GM18511 (cell line): ENCODE measurements at regions not wholly inside any gene's neighbourhood (a gene's known extent, or its start where the extent isn't known, plus 50 kb on each side); places are given as distances from the start of the nearest gene placed in this dataset.

Experiments
- ATAC-seq: cut with Tn5 transposase; IDR thresholded peaks from one replicate; pipeline ENCODE4 v1.9.1; 2021; ENCODE audit warnings: mild to moderate bottlenecking, moderate library complexity; ENCODE audit not compliant: unreplicated experiment

DNA sequence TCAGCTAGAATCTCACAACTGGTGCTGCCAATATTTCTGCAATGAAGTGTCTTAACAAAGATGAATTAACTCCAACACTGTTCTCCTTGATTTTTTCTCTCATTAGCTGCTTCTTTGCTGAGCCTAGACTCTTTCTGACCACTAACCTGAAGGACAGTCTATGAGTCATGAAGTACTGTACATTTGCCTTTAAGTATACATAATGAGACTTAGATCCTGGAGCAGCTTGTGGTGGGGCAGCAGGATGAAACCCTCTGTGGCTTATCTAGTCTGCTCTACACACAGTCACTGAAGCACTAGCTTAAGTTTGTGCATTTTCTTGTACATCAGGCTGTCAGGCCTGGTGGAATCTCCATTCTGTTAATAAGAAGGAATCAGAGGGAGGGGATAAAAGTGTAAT is 307.4 kb upstream of the SMIM31 start:
- no peak for ATAC-seq

- ATAC-seq: no peak
Measured at GRCh38 chr4:164461901-164462300, 292.0 kb upstream of the SMIM31 start.

GRCh38 chr4:164462471-164462870 is 291.5 kb upstream of the SMIM31 start:
- no peak for ATAC-seq

- ATAC-seq: no peak
Measured at GRCh38 chr4:164464313-164464712, 289.6 kb upstream of the SMIM31 start.

DNA sequence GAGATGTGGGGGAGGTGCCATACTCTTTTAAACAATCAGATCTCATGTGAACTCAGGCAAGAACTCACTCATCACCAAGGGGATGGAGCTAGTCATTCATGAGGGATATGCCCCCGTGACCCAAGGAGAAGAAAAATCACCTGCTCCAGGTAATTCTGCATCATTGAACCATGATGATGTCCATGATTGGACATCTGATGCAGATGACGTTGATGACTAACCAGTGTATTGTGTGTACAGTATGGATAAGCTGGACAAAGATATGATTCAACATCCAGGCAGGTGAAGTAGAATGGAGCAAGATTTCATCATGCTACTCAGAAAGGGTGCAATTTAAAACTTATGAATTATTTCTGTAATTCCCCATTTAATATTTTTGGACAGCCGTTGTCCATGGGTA is 286.4 kb upstream of the SMIM31 start:
- no peak for ATAC-seq

DNA sequence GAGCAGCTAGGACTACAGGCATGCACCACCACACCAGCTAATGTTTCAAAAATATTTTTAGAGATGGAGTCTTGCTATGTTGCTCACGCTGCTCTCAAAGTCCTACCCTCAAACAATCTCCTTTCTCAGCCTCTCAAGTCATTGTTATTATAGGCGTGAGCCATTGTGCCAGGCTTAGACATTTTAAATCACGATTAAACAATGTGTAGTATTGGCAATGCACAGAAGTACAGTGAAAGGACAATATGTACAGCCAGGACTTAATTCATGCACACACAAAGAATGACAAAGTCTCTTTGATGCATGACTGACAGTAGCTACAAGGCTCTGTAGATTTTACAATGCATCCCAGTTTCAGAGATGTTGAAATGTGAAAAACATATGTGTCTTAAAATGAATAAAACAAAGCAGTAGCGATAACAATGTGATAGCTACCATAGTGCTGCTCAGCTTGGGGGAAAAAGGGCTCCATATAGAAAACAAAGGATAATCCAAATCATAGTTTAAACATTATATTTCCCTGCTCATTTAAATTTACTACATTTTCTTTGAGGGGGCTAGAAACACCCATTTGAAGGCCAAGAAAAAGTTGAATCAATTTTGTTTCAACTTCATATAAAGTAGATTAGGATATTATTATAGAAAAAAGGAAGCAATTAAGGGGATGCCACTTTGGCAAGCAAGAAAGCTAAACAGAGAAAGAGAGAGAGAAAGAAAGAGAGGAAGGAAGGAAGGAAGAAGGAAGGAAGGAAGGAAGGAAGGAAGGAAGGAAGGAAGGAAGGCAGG is 272.4 kb upstream of the SMIM31 start:
- no peak for ATAC-seq

- no peak for ATAC-seq
Measured at GRCh38 chr4:164482092-164482404, 271.9 kb upstream of the SMIM31 start.

DNA sequence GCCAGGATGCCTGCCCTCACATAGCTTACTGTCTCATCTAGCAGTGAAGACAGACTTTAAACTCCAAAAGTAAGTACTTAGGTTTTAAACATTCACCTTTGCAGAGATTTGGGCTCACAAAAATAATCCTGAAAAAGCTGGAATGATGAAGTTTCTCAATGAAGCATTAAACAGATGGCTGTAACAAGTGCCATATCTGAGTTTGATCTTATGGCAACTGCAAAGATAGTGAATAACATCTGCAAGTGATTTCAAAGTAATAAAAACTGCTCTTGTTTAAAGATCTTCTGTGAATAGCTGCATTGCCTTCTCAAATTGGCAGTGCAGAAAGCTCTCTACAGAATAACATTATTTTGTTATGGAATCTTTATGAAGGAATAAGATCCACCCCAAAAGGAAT is 271.2 kb upstream of the SMIM31 start:
- ATAC-seq: no peak

DNA sequence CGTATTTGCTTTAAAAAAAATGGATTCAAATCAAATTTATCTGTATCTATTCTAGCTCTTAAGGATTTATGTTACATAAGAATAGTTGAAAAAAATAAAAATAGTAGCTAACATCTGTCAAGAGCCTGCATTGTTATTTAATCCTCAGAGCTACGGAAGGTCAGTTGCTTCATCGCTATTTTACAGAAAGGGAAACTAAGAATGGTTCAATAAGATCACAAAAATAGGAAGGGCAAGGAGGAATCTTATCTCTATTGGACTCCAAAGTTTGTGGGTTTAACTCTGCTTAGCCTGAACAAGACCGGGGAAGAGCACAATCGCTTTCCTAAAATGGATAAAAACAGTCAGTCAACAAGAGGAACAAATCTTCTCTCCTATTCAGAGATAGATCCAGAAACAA is 270.2 kb upstream of the SMIM31 start:
- ATAC-seq: no peak

DNA sequence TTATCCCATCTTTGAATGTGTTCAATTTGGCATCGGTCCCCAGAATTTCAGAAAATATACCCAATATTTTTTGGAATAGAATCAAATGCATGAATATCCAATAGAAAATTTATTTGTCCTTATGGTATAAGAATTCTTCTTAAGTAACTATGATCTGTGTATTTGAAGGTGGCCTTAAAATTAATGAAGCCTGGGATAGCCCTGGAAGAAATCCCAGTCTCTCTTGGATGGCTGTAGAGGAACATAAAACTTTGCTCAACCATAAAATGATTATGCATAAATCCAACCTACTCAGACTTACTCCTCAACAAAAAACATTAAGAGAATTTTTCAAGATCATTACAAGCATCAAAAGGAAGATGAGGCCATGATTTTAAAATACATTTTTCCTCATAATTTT is 269.4 kb upstream of the SMIM31 start:
- ATAC-seq: no peak

DNA sequence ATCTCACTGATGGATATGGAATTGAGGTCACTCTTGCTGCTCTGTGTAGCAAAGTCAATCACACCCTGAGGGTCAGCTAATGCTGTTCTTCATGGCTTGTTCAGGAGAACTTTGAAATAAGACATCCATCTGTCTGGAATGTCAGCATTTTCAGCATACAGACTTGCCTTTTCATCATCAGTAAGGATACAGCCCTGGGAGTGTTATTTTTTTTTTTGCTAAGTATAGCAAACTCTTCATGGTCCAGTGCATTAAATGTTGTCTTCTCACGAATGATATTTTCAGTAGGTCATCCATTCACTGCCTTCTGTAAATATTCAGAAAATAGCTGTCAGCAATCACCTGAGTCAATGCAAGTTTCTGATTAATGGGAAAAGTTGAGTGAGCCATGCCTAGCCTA is 268.8 kb upstream of the SMIM31 start:
- ATAC-seq: no peak

GRCh38 chr4:164488114-164488513 is 265.8 kb upstream of the SMIM31 start:
- no peak for ATAC-seq

DNA sequence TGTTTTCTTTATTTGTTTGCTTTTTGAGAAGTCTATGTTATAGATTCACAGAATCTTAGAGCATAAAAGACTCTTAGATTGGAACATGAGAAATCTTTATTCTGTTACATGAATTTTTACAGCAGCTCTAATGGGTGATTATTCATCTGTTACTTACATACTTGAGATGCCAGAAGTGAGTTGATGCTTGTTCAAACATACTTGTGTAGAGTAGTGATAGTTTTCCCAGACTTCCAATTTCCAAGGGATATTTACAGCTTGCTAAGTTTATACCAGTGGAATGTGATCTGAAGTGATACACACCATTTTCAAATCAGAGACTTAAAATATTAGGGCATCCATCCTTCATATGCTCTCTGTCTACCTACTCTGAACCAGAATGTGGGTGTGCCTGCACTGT is 252.9 kb upstream of the SMIM31 start:
- no peak for ATAC-seq

DNA sequence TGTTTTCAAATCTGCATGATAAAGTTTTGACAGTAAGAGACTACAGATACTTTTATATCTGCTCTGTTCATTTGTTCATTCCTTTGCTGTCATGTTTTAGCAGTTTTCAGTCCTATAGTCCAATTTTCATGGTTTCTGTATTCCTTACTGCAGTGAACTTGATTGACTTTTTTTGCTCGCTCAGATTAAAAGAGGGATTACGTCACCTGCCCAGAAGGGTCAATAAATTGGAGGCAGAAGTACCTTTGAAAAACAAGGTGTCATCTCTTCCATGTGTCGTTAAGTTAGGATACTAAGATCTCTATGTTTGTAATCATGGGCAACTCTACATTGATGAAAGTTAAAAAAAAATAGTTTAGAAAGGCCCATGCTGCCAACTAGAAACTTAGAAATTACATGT is 250.1 kb upstream of the SMIM31 start:
- no peak for ATAC-seq

DNA sequence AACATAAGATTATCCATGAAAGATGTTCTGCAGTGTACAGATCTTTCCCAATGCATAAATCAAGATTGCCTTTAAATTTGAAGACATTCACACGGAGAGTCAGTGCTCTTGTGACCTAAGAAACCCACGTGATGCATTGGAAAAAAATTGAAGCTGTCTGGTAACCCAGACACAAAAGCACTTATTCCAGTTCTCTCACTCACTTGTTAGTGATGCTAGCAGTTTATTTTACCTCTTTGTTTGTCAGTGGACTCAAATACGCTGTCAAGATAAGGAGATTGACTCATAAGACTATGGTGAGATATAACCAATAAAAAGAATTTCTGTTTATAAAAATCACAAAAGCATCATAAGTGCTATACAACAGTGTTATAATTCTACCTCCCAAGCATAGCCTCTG is 245.8 kb upstream of the SMIM31 start:
- ATAC-seq: no peak

GRCh38 chr4:164508771-164509170 is 245.2 kb upstream of the SMIM31 start:
- no peak for ATAC-seq

DNA sequence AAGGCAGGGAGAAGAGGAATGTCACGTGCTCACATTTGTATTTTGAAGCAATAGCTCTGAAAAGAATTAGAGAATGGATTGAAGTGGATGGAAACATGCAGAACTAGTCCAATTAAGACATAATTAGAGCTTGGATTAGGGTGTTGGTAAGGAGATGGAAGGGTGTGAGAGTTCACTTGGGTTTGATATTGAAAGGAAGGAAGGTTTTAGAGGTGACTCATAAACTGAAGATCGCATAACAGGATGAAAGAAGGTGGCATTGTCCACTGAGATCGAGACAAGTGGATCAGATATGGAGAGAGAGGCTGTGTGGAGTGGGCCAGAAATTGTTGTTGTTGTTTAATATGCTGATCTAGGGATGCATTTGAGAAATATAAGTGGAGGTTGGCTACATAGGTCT is 244.0 kb upstream of the SMIM31 start:
- ATAC-seq: no peak

DNA sequence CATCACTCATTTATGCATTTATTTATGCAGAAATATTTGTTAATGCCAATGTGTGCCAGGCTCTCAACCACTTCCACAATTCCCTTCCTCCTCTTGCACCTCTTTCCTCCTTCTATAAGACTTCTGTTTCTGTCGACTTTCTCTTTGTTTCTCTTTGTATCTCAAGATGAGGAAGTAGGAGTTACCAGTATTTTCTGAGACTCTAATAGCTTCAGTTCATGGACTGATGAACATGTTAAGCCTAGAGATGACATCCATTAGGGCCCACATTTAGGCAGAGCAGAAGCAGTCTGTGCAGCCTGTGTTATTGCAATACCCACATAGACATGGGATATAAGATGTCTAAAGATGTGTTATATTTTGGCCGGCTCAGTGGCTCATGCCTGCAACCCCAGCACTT is 241.8 kb upstream of the SMIM31 start:
- no peak for ATAC-seq

- ATAC-seq: no peak
Measured at GRCh38 chr4:164514765-164515164, 239.2 kb upstream of the SMIM31 start.

GRCh38 chr4:164524789-164525188 is 229.1 kb upstream of the SMIM31 start:
- ATAC-seq: no peak

- no peak for ATAC-seq
Measured at GRCh38 chr4:164526933-164527583, 226.9 kb upstream of the SMIM31 start.

- ATAC-seq: no peak
Measured at GRCh38 chr4:164529058-164529457, 224.9 kb upstream of the SMIM31 start.

DNA sequence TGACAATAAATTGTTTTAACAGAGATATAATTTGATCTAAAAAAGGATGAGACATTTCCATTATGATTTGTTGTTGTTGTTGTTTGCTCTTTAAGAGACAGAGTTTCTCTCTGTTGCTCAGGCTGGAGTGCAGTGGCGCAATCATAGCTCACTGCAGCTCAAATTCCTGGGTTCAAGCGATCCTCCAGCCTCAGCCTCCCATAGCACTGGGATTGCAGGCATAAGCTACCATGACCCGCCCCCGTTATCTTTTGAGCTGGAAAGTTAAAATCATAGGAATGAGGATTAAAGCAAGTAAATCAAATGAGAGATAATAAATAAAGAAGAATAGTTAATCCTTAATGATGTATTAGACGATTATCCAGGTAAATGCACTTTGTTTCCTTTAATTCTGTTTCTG is 224.4 kb upstream of the SMIM31 start:
- ATAC-seq: no peak
